A549 (cell line): ENCODE measurements at regions not wholly inside any gene's neighbourhood (a gene's known extent, or its start where the extent isn't known, plus 50 kb on each side); places are given as distances from the start of the nearest gene placed in this dataset.

Source experiments
- ATAC-seq, 2 experiments: fragments of 200-7000 bp in 1 of 2; fragments of >200 bp in 1 of 2; cut with Nextera tagmentation in 1 of 2; cut with Tn5 transposase in 1 of 2; 3 replicates each; pipeline versions ENCODE4 v1.8.0 to v1.9.1; 2018 to 2020; ENCODE audit warnings: mild to moderate bottlenecking in 1 of 2, moderate library complexity in 1 of 2
- CTCF ChIA-PET: fragments of 300-600 bp; sonication (Branson Sonifier 250); formaldehyde crosslinking; extraction: SDS; loops from one replicate; lab custom pipeline; 2021; ENCODE audit warnings: antibody characterized with exemption, inconsistent platforms; lab: Yijun Ruan, JAX
- POLR2A ChIA-PET: fragments of 350-600 bp; formaldehyde crosslinking; extraction: SDS; loops from one replicate; lab custom pipeline; 2021; ENCODE audit warnings: antibody characterized with exemption, inconsistent platforms; lab: Yijun Ruan, JAX
- DNase-seq, 2 experiments: peaks; one replicate each; pipeline versions ENCODE4 v3.0.0 to v3.0.0-alpha.2; 2011 to 2016; ENCODE audit warnings: low read depth in 1 of 2, low spot score in 1 of 2
- FAIRE-seq: peaks from 2 replicates; lab custom pipeline; 2011; peaks lifted over from hg19 to GRCh38; lab: Jason Lieb, UNC
- H3K27ac ChIP-seq, 2 experiments: fragments of >200 bp; sonication (Bioruptor Twin); formaldehyde crosslinking; 3 replicates each; pipeline ENCODE4 v1.5.1; 2016 to 2017
- H3K4me1 ChIP-seq: fragments of >200 bp; sonication (Bioruptor Twin); formaldehyde crosslinking; 3 replicates; pipeline ENCODE4 v1.6.1; 2016
- H3K4me2 ChIP-seq: fragments of >200 bp; sonication (Bioruptor Twin); formaldehyde crosslinking; 3 replicates; pipeline ENCODE4 v1.6.1; 2016
- H3K4me3 ChIP-seq: fragments of >200 bp; sonication (Bioruptor Twin); formaldehyde crosslinking; 3 replicates; pipeline ENCODE4 v1.5.1; 2016
- H3K9me3 ChIP-seq: fragments of >200 bp; sonication (Bioruptor Twin); formaldehyde crosslinking; 3 replicates; pipeline ENCODE4 v1.6.1; 2016
- CBX2 ChIP-seq: fragments of 200-600 bp; sonication (generic); IDR thresholded peaks from 2 replicates; pipeline ENCODE4 v1.6.1; 2016; ENCODE audit warnings: low read depth, mild to moderate bottlenecking, borderline replicate concordance
- CEBPB ChIP-seq, 2 experiments: fragments of >200 bp in 1 of 2; sonication (Bioruptor Twin) in 1 of 2; formaldehyde crosslinking in 1 of 2; IDR thresholded peaks; 2 replicates each; pipeline ENCODE4 v1.6.1; 2012 to 2016
- CHD4 ChIP-seq: fragments of 200-600 bp; sonication (generic); IDR thresholded peaks from 2 replicates; pipeline ENCODE4 v1.6.1; 2016; ENCODE audit warnings: antibody characterized with exemption, mild to moderate bottlenecking, borderline replicate concordance
- E2F6 ChIP-seq: IDR thresholded peaks from 2 replicates; pipeline ENCODE4 v1.6.1; 2012; ENCODE audit warnings: low read depth, borderline replicate concordance
- EHF ChIP-seq: fragments of 250-450 bp; sonication (Bioruptor Pico); IDR thresholded peaks from 2 replicates; pipeline ENCODE4 v1.5.0; 2020; ENCODE audit warnings: mild to moderate bottlenecking
- ELK1 ChIP-seq: fragments of 150-350 bp; IDR thresholded peaks from 2 replicates; pipeline ENCODE4 v1.6.1; 2014; ENCODE audit warnings: low read depth, mild to moderate bottlenecking, low read length
- EP300 ChIP-seq, 2 experiments: fragments of >200 bp; sonication (Bioruptor Twin); formaldehyde crosslinking; IDR thresholded peaks; 2 replicates in 1 of 2; 3 replicates in 1 of 2; pipeline ENCODE4 v1.6.1; 2016 to 2017
- FOSB ChIP-seq: fragments of 250-450 bp; sonication (Bioruptor Pico); IDR thresholded peaks from 2 replicates; pipeline ENCODE4 v1.5.0; 2020; ENCODE audit warnings: mild to moderate bottlenecking, moderate library complexity
- FOSL2 ChIP-seq, 2 experiments: fragments of 450-650 bp in 1 of 2; fragments of >200 bp in 1 of 2; sonication (Bioruptor Twin) in 1 of 2; formaldehyde crosslinking; IDR thresholded peaks; 2 replicates each; pipeline versions ENCODE4 v1.5.0 to v1.6.1; 2016 to 2020; ENCODE audit warnings: mild to moderate bottlenecking in 1 of 2, moderate library complexity in 1 of 2
- FOXS1 ChIP-seq: fragments of 250-450 bp; sonication (Bioruptor Pico); IDR thresholded peaks from 2 replicates; pipeline ENCODE4 v1.5.0; 2020; ENCODE audit warnings: mild to moderate bottlenecking, moderate library complexity
- GATA3 ChIP-seq: IDR thresholded peaks from 2 replicates; pipeline ENCODE4 v1.6.1; 2012; ENCODE audit warnings: borderline replicate concordance
- HOXA7 ChIP-seq: fragments of 250-450 bp; sonication (Bioruptor Pico); IDR thresholded peaks from 2 replicates; pipeline ENCODE4 v1.5.0; 2020; ENCODE audit warnings: mild to moderate bottlenecking, moderate library complexity
- HOXB13 ChIP-seq: fragments of 250-450 bp; sonication (Bioruptor Pico); IDR thresholded peaks from 2 replicates; pipeline ENCODE4 v1.5.0; 2020; ENCODE audit warnings: low read depth, mild to moderate bottlenecking, moderate library complexity
- JUN ChIP-seq, 2 experiments: fragments of >200 bp; sonication (Bioruptor Twin); formaldehyde crosslinking; IDR thresholded peaks; 2 replicates in 1 of 2; 3 replicates in 1 of 2; pipeline ENCODE4 v1.6.1; 2016 to 2017
- JUNB ChIP-seq: fragments of >200 bp; sonication (Bioruptor Twin); formaldehyde crosslinking; IDR thresholded peaks from 2 replicates; pipeline ENCODE4 v1.6.1; 2016
- KDM1A ChIP-seq: fragments of 200-600 bp; sonication (generic); IDR thresholded peaks from 2 replicates; pipeline ENCODE4 v1.6.1; 2016; ENCODE audit warnings: low read depth, mild to moderate bottlenecking
- MAFK ChIP-seq: fragments of 450-650 bp; IDR thresholded peaks from 2 replicates; pipeline ENCODE4 v1.6.1; 2014; ENCODE audit not compliant: partially characterized antibody
- MAZ ChIP-seq: fragments of 150-350 bp; IDR thresholded peaks from 2 replicates; pipeline ENCODE4 v1.6.1; 2014; ENCODE audit warnings: antibody characterized with exemption, low read depth, low read length, borderline replicate concordance
- NPAS2 ChIP-seq: fragments of 250-450 bp; sonication (Bioruptor Pico); IDR thresholded peaks from 2 replicates; pipeline ENCODE4 v1.8.0; 2022; ENCODE audit warnings: mild to moderate bottlenecking, moderate library complexity, borderline replicate concordance
- NR3C1 ChIP-seq: fragments of >200 bp; sonication (Bioruptor Twin); formaldehyde crosslinking; IDR thresholded peaks from 3 replicates; pipeline ENCODE4 v1.6.1; 2017
- PHF8 ChIP-seq: fragments of 200-600 bp; sonication (generic); IDR thresholded peaks from 2 replicates; pipeline ENCODE4 v1.6.1; 2016; ENCODE audit warnings: low read depth, mild to moderate bottlenecking, antibody characterized with exemption, moderate library complexity, borderline replicate concordance
- RNF2 ChIP-seq: fragments of 200-600 bp; sonication (generic); IDR thresholded peaks from 2 replicates; pipeline ENCODE4 v1.6.1; 2016; ENCODE audit warnings: low read depth, mild to moderate bottlenecking, antibody characterized with exemption, moderate library complexity, borderline replicate concordance
- SMC3 ChIP-seq: fragments of >200 bp; sonication (Bioruptor Twin); formaldehyde crosslinking; IDR thresholded peaks from 3 replicates; pipeline ENCODE4 v1.6.1; 2018; ENCODE audit warnings: inconsistent platforms
- TFCP2L1 ChIP-seq: fragments of 250-450 bp; sonication (Bioruptor Pico); IDR thresholded peaks from 2 replicates; pipeline ENCODE4 v1.5.0; 2021; ENCODE audit warnings: mild to moderate bottlenecking
- WGBS: methylation state at CpG from one replicate; pipeline ENCODE4 v1.1.6; 2017; ENCODE audit errors: missing lambda C conversion rate; 5-methylcytosine and 5-hydroxymethylcytosine counted together
- TF ChIP-seq, protein P1 (sequence below): IDR thresholded peaks from 2 replicates; pipeline ENCODE4 v1.6.1; 2012

DNA sequence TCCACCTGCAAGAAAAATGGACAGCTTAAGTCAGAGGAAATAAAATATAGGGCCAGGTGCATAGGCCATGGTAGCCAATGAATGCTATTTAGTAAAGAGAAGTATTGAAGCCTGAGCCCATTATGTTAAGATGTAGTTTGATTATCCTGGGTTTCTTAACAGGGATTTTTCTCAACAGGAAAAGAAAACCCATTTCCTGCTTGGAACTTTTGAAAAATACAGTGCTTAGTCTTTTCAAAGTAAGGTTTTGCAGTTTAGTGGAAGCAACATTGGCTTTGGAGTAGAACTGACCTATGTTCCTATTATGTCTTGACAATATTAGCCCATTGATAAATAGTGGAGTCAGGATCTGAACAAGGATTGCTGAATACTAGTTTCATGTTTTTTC lies 259.5 kb upstream of the TGFBR2 start:
- POLR2A ChIA-PET, result no interaction called here
- peak overlapping the region; percentile 48 to 69; a peak in 4 of 6 replicates for H3K27ac ChIP-seq
- TF ChIP-seq HOXA7 (CRISPR knock-in tag), result no peak
- TF ChIP-seq, protein P1, sequence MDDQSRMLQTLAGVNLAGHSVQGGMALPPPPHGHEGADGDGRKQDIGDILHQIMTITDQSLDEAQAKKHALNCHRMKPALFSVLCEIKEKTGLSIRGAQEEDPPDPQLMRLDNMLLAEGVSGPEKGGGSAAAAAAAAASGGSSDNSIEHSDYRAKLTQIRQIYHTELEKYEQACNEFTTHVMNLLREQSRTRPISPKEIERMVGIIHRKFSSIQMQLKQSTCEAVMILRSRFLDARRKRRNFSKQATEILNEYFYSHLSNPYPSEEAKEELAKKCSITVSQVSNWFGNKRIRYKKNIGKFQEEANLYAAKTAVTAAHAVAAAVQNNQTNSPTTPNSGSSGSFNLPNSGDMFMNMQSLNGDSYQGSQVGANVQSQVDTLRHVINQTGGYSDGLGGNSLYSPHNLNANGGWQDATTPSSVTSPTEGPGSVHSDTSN, result no peak
- TF ChIP-seq EP300 (IDR thresholded peaks at IDR 0.05), result no peak
- no peak for TF ChIP-seq TFCP2L1
- no peak for TF ChIP-seq HOXB13 (CRISPR knock-in tag)
- TF ChIP-seq SMC3, result no peak
- no peak for TF ChIP-seq EHF (CRISPR knock-in tag)
- no peak for TF ChIP-seq CHD4
- no peak for TF ChIP-seq FOXS1 (CRISPR knock-in tag)
- no peak for TF ChIP-seq PHF8
- no peak for TF ChIP-seq JUN (IDR thresholded peaks at IDR 0.05)
- no peak for DNase-seq
- ATAC-seq, result no peak
- H3K4me2 ChIP-seq, result no peak overlapping the region; the same call in 2 of the 3 replicates
- no peak overlapping the region for H3K4me3 ChIP-seq
- no peaks in the 10 kb centered on the region for H3K9me3 ChIP-seq
- peaks cover 85% of the 10 kb centered on the region for H3K4me1 ChIP-seq
- CTCF ChIA-PET, result interaction anchor here (0.5 to 1.0 kb wide), 2 partner anchors 301 to 1955 kb away, joined by 3 read pairs; no protein-coding TSS in a partner anchor
- FAIRE-seq, result peak; percentile 88

- ATAC-seq, result peak; percentile 54; a peak in 3 of 6 replicates
- 59% methylated on average over 1 of the region's 1 CpG for WGBS
- H3K9me3 ChIP-seq, result no peaks in the 10 kb centered on the region
- peaks cover 88% of the 10 kb centered on the region for H3K4me1 ChIP-seq
- DNase-seq, result no peak
- no peak for TF ChIP-seq CBX2
- no peak for TF ChIP-seq FOSL2 (IDR thresholded peaks at IDR 0.05)
- TF ChIP-seq FOSL2 (CRISPR knock-in tag; IDR thresholded peaks at IDR 0.05), result 0 out of 2 replicates have a peak, but pooled peaks have one; percentile 35
- TF ChIP-seq GATA3, result no peak; the same call in 1 of the 2 replicates
- TF ChIP-seq NR3C1, result no peak
- TF ChIP-seq NPAS2, result no peak
- peak; percentile 69 for TF ChIP-seq JUNB
- TF ChIP-seq EHF (CRISPR knock-in tag), result no peak
- peak; percentile 25 to 28; a peak in 2 of 4 replicates for TF ChIP-seq CEBPB (IDR thresholded peaks at IDR 0.05)
- no peak for TF ChIP-seq MAFK
- TF ChIP-seq HOXA7 (CRISPR knock-in tag), result no peak
- TF ChIP-seq, all 56 proteins: peak for 3
- ChIA-PET CTCF (interaction anchor here (1.0 to 1.4 kb wide), 3 partner anchors 8 to 305 kb away, joined by 3 to 4 read pairs (median 3); no protein-coding TSS in a partner anchor), POLR2A (no interaction called here)
- H3K4me2 ChIP-seq, result peak overlapping the region; percentile 31; the same call in 2 of the 3 replicates
- no peak overlapping the region for H3K4me3 ChIP-seq
- H3K27ac ChIP-seq, result peak overlapping the region; percentile 48 to 71
- FAIRE-seq, result no peak
These were observed 258.7 kb upstream of the TGFBR2 start for GRCh38 chr3:30347679-30348216.

DNA sequence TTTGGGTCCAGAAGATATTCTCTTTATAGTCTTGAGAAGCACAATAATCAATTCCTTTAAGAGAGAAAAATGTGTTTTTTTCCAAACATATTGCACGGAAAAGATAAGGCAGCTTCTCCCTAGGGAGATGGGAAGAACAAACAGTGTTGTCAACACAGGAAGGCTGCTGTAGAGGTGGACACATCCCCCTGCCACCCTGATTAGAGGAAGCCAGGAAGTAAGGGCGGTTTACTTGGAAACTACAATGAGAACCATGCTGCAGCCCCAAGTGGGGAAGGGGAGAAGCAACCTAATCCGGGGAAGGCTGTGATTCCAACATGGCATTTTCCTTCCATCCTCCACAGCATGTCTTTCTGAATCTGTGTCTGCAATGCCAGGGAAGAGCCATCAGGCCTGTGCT lies 256.9 kb upstream of the TGFBR2 start:
- Histone ChIP-seq H3K4me2 (no peak overlapping the region), H3K27ac (peak overlapping the region; percentile 28 to 65), H3K4me1 (peaks cover 88% of the 10 kb centered on the region), H3K9me3 (no peaks in the 10 kb centered on the region), H3K4me3 (no peak overlapping the region)
- ATAC-seq, result peak in 1 of 2 experiments; percentile 21; a peak in 2 of 6 replicates
- CTCF ChIA-PET, result interaction anchor here (0.9 kb wide), 2 partner anchors 88 to 344 kb away, joined by 3 read pairs; no protein-coding TSS in a partner anchor
- POLR2A ChIA-PET, result no interaction called here
- no peak for TF ChIP-seq MAZ
- TF ChIP-seq ELK1, result no peak
- TF ChIP-seq FOSB (CRISPR knock-in tag), result no peak
- no peak for TF ChIP-seq E2F6
- no peak for TF ChIP-seq RNF2
- no peak for TF ChIP-seq JUNB
- TF ChIP-seq KDM1A, result no peak
- FAIRE-seq, result no peak
- WGBS, result 46% methylated on average over 3 of the region's 3 CpGs
- DNase-seq, result no peak
